GM12875 (cell line): ENCODE measurements at regions not wholly inside any gene's neighbourhood (a gene's known extent, or its start where the extent isn't known, plus 50 kb on each side); places are given as distances from the start of the nearest gene placed in this dataset.

ENCODE experiments used
- H3K4me3 ChIP-seq: one replicate; pipeline ENCODE4 v1.5.1; 2011; ENCODE audit warnings: low read depth, low read length, control low read depth
- CTCF ChIP-seq: IDR thresholded peaks from 2 replicates; pipeline ENCODE4 v1.5.1; 2011; ENCODE audit warnings: low read depth, mild to moderate bottlenecking, control low read depth, inconsistent platforms, low read length, moderate library complexity, borderline replicate concordance; ENCODE audit not compliant: insufficient read depth

- no peak for TF ChIP-seq CTCF
- no peak overlapping the region for H3K4me3 ChIP-seq
Measured at GRCh38 chr16:75938818-75939217, 212.5 kb upstream of the CPHXL start.

GRCh38 chr16:75942351-75942750 lies 216.1 kb upstream of the CPHXL start:
- no peak for TF ChIP-seq CTCF
- H3K4me3 ChIP-seq: no peak overlapping the region

GRCh38 chr16:75942936-75943335 lies 216.6 kb upstream of the CPHXL start:
- TF ChIP-seq CTCF: no peak
- no peak overlapping the region for H3K4me3 ChIP-seq

GRCh38 chr16:75943705-75944514 lies 217.6 kb upstream of the CPHXL start:
- TF ChIP-seq CTCF: no peak
- H3K4me3 ChIP-seq: no peak overlapping the region

- H3K4me3 ChIP-seq: no peak overlapping the region
- no peak for TF ChIP-seq CTCF
Measured at GRCh38 chr16:75945916-75946457, 219.7 kb upstream of the CPHXL start.

- TF ChIP-seq CTCF: no peak
Measured at GRCh38 chr16:75947626-75948239, 221.4 kb upstream of the CPHXL start.

More at GRCh38 chr16:75947626-75948239, 221.4 kb upstream of the CPHXL start:
- no peak overlapping the region for H3K4me3 ChIP-seq
